ENCODE measurements at regions not wholly inside any gene's neighbourhood (a gene's known extent, or its start where the extent isn't known, plus 50 kb on each side); places are given as distances from the start of the nearest gene placed in this dataset.

- WGBS (ENCODE audit: extremely low coverage, insufficient coverage, low lambda C conversion rate) = no CpG with 5 or more reads among the region's 2 CpGs
- no peak for DNase-seq
Measured at GRCh38 chr4:98804403-98804802, 124.5 kb downstream of the EIF4E start.

GRCh38 chr4:98803251-98803650 lies 125.7 kb downstream of the EIF4E start:
- no peak overlapping the region for H3K23ac ChIP-seq (ENCODE audit: low read length)
- no peaks in the 10 kb centered on the region for H3K27me3 ChIP-seq (ENCODE audit: insufficient read depth, low read length, poor library complexity)
- H2BK120ac ChIP-seq (ENCODE audit: low read depth, low read length) = no peak overlapping the region
- H3K4me1 ChIP-seq (ENCODE audit: control insufficient read depth, low read depth, low read length) = no peaks in the 10 kb centered on the region
- no peak overlapping the region for H2BK15ac ChIP-seq (replicated peaks; ENCODE audit: low read depth)
- H3K18ac ChIP-seq (ENCODE audit: low read length) = no peak overlapping the region
- no peak overlapping the region for H3K4ac ChIP-seq (ENCODE audit: low read depth, low read length)
- H3K9ac ChIP-seq (ENCODE audit: low read length) = no peak overlapping the region
- H2AK5ac ChIP-seq (ENCODE audit: low read length) = no peak overlapping the region
- H3K4me3 ChIP-seq (ENCODE audit: low read length) = no peak overlapping the region
- H3K4me2 ChIP-seq (ENCODE audit: low read length) = no peak overlapping the region
- H4K8ac ChIP-seq (ENCODE audit: low read depth, low read length) = no peak overlapping the region
- no CpG with 5 or more reads among the region's 3 CpGs for WGBS (ENCODE audit: extremely low coverage, insufficient coverage, low lambda C conversion rate)
- no peaks in the 10 kb centered on the region for H3K36me3 ChIP-seq (ENCODE audit: control insufficient read depth, insufficient read depth, low read length)
- H3K27ac ChIP-seq (ENCODE audit: low read depth, low read length) = no peak overlapping the region
- no peak overlapping the region for H4K5ac ChIP-seq (ENCODE audit: low read length)
- no peak for DNase-seq
- H3K79me2 ChIP-seq (ENCODE audit: control insufficient read depth, insufficient read depth, low read length) = no peaks in the 10 kb centered on the region
- no peaks in the 10 kb centered on the region for H3K79me1 ChIP-seq (ENCODE audit: low read length)
- no peak overlapping the region for H2BK5ac ChIP-seq (ENCODE audit: low read length)
- H3K56ac ChIP-seq (ENCODE audit: low read length) = no peak overlapping the region

More at GRCh38 chr4:98804403-98804802, 124.5 kb downstream of the EIF4E start:
- H3K36me3 ChIP-seq (ENCODE audit: control insufficient read depth, insufficient read depth, low read length) = no peaks in the 10 kb centered on the region
- no peak overlapping the region for H3K4ac ChIP-seq (ENCODE audit: low read depth, low read length)
- H2BK15ac ChIP-seq (replicated peaks; ENCODE audit: low read depth) = no peak overlapping the region
- no peaks in the 10 kb centered on the region for H3K79me2 ChIP-seq (ENCODE audit: control insufficient read depth, insufficient read depth, low read length)
- H2BK120ac ChIP-seq (ENCODE audit: low read depth, low read length) = no peak overlapping the region
- no peak overlapping the region for H3K27ac ChIP-seq (ENCODE audit: low read depth, low read length)
- H4K5ac ChIP-seq (ENCODE audit: low read length) = no peak overlapping the region
- H3K4me2 ChIP-seq (ENCODE audit: low read length) = no peak overlapping the region
- no peaks in the 10 kb centered on the region for H3K4me1 ChIP-seq (ENCODE audit: control insufficient read depth, low read depth, low read length)
- H2BK5ac ChIP-seq (ENCODE audit: low read length) = no peak overlapping the region
- H3K4me3 ChIP-seq (ENCODE audit: low read length) = no peak overlapping the region
- no peak overlapping the region for H3K56ac ChIP-seq (ENCODE audit: low read length)
- no peak overlapping the region for H2AK5ac ChIP-seq (ENCODE audit: low read length)
- no peak overlapping the region for H3K9ac ChIP-seq (ENCODE audit: low read length)
- no peaks in the 10 kb centered on the region for H3K79me1 ChIP-seq (ENCODE audit: low read length)
- no peak overlapping the region for H4K8ac ChIP-seq (ENCODE audit: low read depth, low read length)
- H3K23ac ChIP-seq (ENCODE audit: low read length) = no peak overlapping the region
- H3K18ac ChIP-seq (ENCODE audit: low read length) = no peak overlapping the region
- no peaks in the 10 kb centered on the region for H3K27me3 ChIP-seq (ENCODE audit: insufficient read depth, low read length, poor library complexity)

- no peak overlapping the region for H3K4ac ChIP-seq (ENCODE audit: low read depth, low read length)
- no peak overlapping the region for H3K9ac ChIP-seq (ENCODE audit: low read length)
- H3K27ac ChIP-seq (ENCODE audit: low read depth, low read length) = no peak overlapping the region
- H3K79me2 ChIP-seq (ENCODE audit: control insufficient read depth, insufficient read depth, low read length) = no peaks in the 10 kb centered on the region
- H2BK5ac ChIP-seq (ENCODE audit: low read length) = no peak overlapping the region
- no peaks in the 10 kb centered on the region for H3K4me1 ChIP-seq (ENCODE audit: control insufficient read depth, low read depth, low read length)
- H2AK5ac ChIP-seq (ENCODE audit: low read length) = no peak overlapping the region
- H3K79me1 ChIP-seq (ENCODE audit: low read length) = no peaks in the 10 kb centered on the region
- H3K36me3 ChIP-seq (ENCODE audit: control insufficient read depth, insufficient read depth, low read length) = no peaks in the 10 kb centered on the region
- H3K56ac ChIP-seq (ENCODE audit: low read length) = no peak overlapping the region
- H4K5ac ChIP-seq (ENCODE audit: low read length) = no peak overlapping the region
- H3K18ac ChIP-seq (ENCODE audit: low read length) = no peak overlapping the region
- no peak overlapping the region for H3K4me3 ChIP-seq (ENCODE audit: low read length)
- H2BK120ac ChIP-seq (ENCODE audit: low read depth, low read length) = no peak overlapping the region
- WGBS (ENCODE audit: extremely low coverage, insufficient coverage, low lambda C conversion rate) = no CpG with 5 or more reads among the region's 1 CpG
- H3K23ac ChIP-seq (ENCODE audit: low read length) = no peak overlapping the region
- H2BK15ac ChIP-seq (replicated peaks; ENCODE audit: low read depth) = no peak overlapping the region
- H3K27me3 ChIP-seq (ENCODE audit: insufficient read depth, low read length, poor library complexity) = no peaks in the 10 kb centered on the region
- H3K4me2 ChIP-seq (ENCODE audit: low read length) = no peak overlapping the region
- H4K8ac ChIP-seq (ENCODE audit: low read depth, low read length) = no peak overlapping the region
- DNase-seq = no peak
Measured at GRCh38 chr4:98802770-98803198, 126.1 kb downstream of the EIF4E start.

- no peak overlapping the region for H4K8ac ChIP-seq (ENCODE audit: low read depth, low read length)
- peak; percentile 50 for DNase-seq
- no peak overlapping the region for H3K4me2 ChIP-seq (ENCODE audit: low read length)
Measured at GRCh38 chr4:98801259-98801725, 127.6 kb downstream of the EIF4E start.

GRCh38 chr4:98796991-98797390 lies 131.9 kb downstream of the EIF4E start:
- Histone ChIP-seq H3K36me3 (ENCODE audit: control insufficient read depth, insufficient read depth, low read length) (no peaks in the 10 kb centered on the region), H3K23ac (ENCODE audit: low read length) (no peak overlapping the region), H4K8ac (ENCODE audit: low read depth, low read length) (no peak overlapping the region), H3K4me3 (ENCODE audit: low read length) (no peak overlapping the region), H3K4ac (ENCODE audit: low read depth, low read length) (no peak overlapping the region), H3K4me1 (ENCODE audit: control insufficient read depth, low read depth, low read length) (no peaks in the 10 kb centered on the region), H2BK120ac (ENCODE audit: low read depth, low read length) (no peak overlapping the region), H3K56ac (ENCODE audit: low read length) (no peak overlapping the region), H3K79me2 (ENCODE audit: control insufficient read depth, insufficient read depth, low read length) (no peaks in the 10 kb centered on the region), H3K27me3 (ENCODE audit: insufficient read depth, low read length, poor library complexity) (no peaks in the 10 kb centered on the region), H3K27ac (ENCODE audit: low read depth, low read length) (no peak overlapping the region), H4K5ac (ENCODE audit: low read length) (no peak overlapping the region), H3K4me2 (ENCODE audit: low read length) (no peak overlapping the region), H2BK15ac (replicated peaks; ENCODE audit: low read depth) (no peak overlapping the region), H3K9ac (ENCODE audit: low read length) (no peak overlapping the region), H2BK5ac (ENCODE audit: low read length) (no peak overlapping the region), H3K18ac (ENCODE audit: low read length) (no peak overlapping the region), H3K79me1 (ENCODE audit: low read length) (no peaks in the 10 kb centered on the region), H2AK5ac (ENCODE audit: low read length) (no peak overlapping the region)
- DNase-seq = no peak
- WGBS (ENCODE audit: extremely low coverage, insufficient coverage, low lambda C conversion rate) = no CpG with 5 or more reads among the region's 7 CpGs

More at GRCh38 chr4:98801259-98801725, 127.6 kb downstream of the EIF4E start:
- no peak overlapping the region for H3K23ac ChIP-seq (ENCODE audit: low read length)
- no peaks in the 10 kb centered on the region for H3K79me1 ChIP-seq (ENCODE audit: low read length)
- H2BK5ac ChIP-seq (ENCODE audit: low read length) = no peak overlapping the region
- no peaks in the 10 kb centered on the region for H3K79me2 ChIP-seq (ENCODE audit: control insufficient read depth, insufficient read depth, low read length)
- no peaks in the 10 kb centered on the region for H3K4me1 ChIP-seq (ENCODE audit: control insufficient read depth, low read depth, low read length)
- WGBS (ENCODE audit: extremely low coverage, insufficient coverage, low lambda C conversion rate) = no CpG with 5 or more reads among the region's 6 CpGs
- no peaks in the 10 kb centered on the region for H3K27me3 ChIP-seq (ENCODE audit: insufficient read depth, low read length, poor library complexity)
- no peak overlapping the region for H3K9ac ChIP-seq (ENCODE audit: low read length)
- no peak overlapping the region for H3K56ac ChIP-seq (ENCODE audit: low read length)
- H4K5ac ChIP-seq (ENCODE audit: low read length) = no peak overlapping the region
- H2BK120ac ChIP-seq (ENCODE audit: low read depth, low read length) = no peak overlapping the region
- H3K18ac ChIP-seq (ENCODE audit: low read length) = no peak overlapping the region
- no peak overlapping the region for H3K27ac ChIP-seq (ENCODE audit: low read depth, low read length)
- no peak overlapping the region for H2BK15ac ChIP-seq (replicated peaks; ENCODE audit: low read depth)
- H2AK5ac ChIP-seq (ENCODE audit: low read length) = no peak overlapping the region
- no peak overlapping the region for H3K4ac ChIP-seq (ENCODE audit: low read depth, low read length)
- H3K36me3 ChIP-seq (ENCODE audit: control insufficient read depth, insufficient read depth, low read length) = no peaks in the 10 kb centered on the region
- H3K4me3 ChIP-seq (ENCODE audit: low read length) = no peak overlapping the region

GRCh38 chr4:98794565-98795205 lies 134.2 kb downstream of the EIF4E start:
- no peak overlapping the region for H3K4me2 ChIP-seq (ENCODE audit: low read length)
- no peak overlapping the region for H3K56ac ChIP-seq (ENCODE audit: low read length)
- no peak overlapping the region for H3K9ac ChIP-seq (ENCODE audit: low read length)
- no peaks in the 10 kb centered on the region for H3K27me3 ChIP-seq (ENCODE audit: insufficient read depth, low read length, poor library complexity)
- H2AK5ac ChIP-seq (ENCODE audit: low read length) = no peak overlapping the region
- no peak overlapping the region for H2BK120ac ChIP-seq (ENCODE audit: low read depth, low read length)
- no CpG with 5 or more reads among the region's 3 CpGs for WGBS (ENCODE audit: extremely low coverage, insufficient coverage, low lambda C conversion rate)
- H3K18ac ChIP-seq (ENCODE audit: low read length) = no peak overlapping the region
- H4K5ac ChIP-seq (ENCODE audit: low read length) = no peak overlapping the region
- peak; percentile 81 for DNase-seq
- no peak overlapping the region for H4K8ac ChIP-seq (ENCODE audit: low read depth, low read length)
- no peaks in the 10 kb centered on the region for H3K79me1 ChIP-seq (ENCODE audit: low read length)
- H3K4me3 ChIP-seq (ENCODE audit: low read length) = no peak overlapping the region
- H3K79me2 ChIP-seq (ENCODE audit: control insufficient read depth, insufficient read depth, low read length) = no peaks in the 10 kb centered on the region
- H3K36me3 ChIP-seq (ENCODE audit: control insufficient read depth, insufficient read depth, low read length) = no peaks in the 10 kb centered on the region
- no peak overlapping the region for H2BK5ac ChIP-seq (ENCODE audit: low read length)
- H3K4me1 ChIP-seq (ENCODE audit: control insufficient read depth, low read depth, low read length) = no peaks in the 10 kb centered on the region
- no peak overlapping the region for H3K4ac ChIP-seq (ENCODE audit: low read depth, low read length)
- no peak overlapping the region for H3K27ac ChIP-seq (ENCODE audit: low read depth, low read length)
- no peak overlapping the region for H3K23ac ChIP-seq (ENCODE audit: low read length)
- no peak overlapping the region for H2BK15ac ChIP-seq (replicated peaks; ENCODE audit: low read depth)

Measured in mesendoderm (in vitro differentiated cells).